GM18517 (cell line): ENCODE measurements at regions not wholly inside any gene's neighbourhood (a gene's known extent, or its start where the extent isn't known, plus 50 kb on each side); places are given as distances from the start of the nearest gene placed in this dataset.

Experiments used
- ATAC-seq: cut with Tn5 transposase; IDR thresholded peaks from one replicate; pipeline ENCODE4 v1.9.1; 2021; ENCODE audit warnings: mild to moderate bottlenecking, moderate library complexity; ENCODE audit not compliant: unreplicated experiment

- ATAC-seq = no peak
These were observed 143.4 kb upstream of the IER5L start for GRCh38 chr9:129321286-129322021.

- ATAC-seq = no peak
These were observed 142.7 kb upstream of the IER5L start for GRCh38 chr9:129320575-129321285.

GRCh38 chr9:129319938-129320481 is 141.9 kb upstream of the IER5L start:
- no peak for ATAC-seq

- ATAC-seq = no peak
These were observed 141.2 kb upstream of the IER5L start for GRCh38 chr9:129319076-129319937.

- no peak for ATAC-seq
These were observed 140.3 kb upstream of the IER5L start for GRCh38 chr9:129318121-129319075.

GRCh38 chr9:129317179-129318011 is 139.3 kb upstream of the IER5L start:
- ATAC-seq = no peak

GRCh38 chr9:129316281-129317030 is 138.4 kb upstream of the IER5L start:
- ATAC-seq = no peak

- no peak for ATAC-seq
These were observed 135.4 kb upstream of the IER5L start for GRCh38 chr9:129313331-129313955.

- no peak for ATAC-seq
These were observed 134.4 kb upstream of the IER5L start for GRCh38 chr9:129312251-129313122.

- no peak for ATAC-seq
These were observed 133.6 kb upstream of the IER5L start for GRCh38 chr9:129311643-129312042.

- ATAC-seq = no peak
These were observed 132.7 kb upstream of the IER5L start for GRCh38 chr9:129310666-129311350.

GRCh38 chr9:129309906-129310305 is 131.8 kb upstream of the IER5L start:
- no peak for ATAC-seq

- no peak for ATAC-seq
These were observed 131.0 kb upstream of the IER5L start for GRCh38 chr9:129309041-129309430.

GRCh38 chr9:129307227-129307970 is 129.3 kb upstream of the IER5L start:
- ATAC-seq = no peak

GRCh38 chr9:129306318-129306973 is 128.4 kb upstream of the IER5L start:
- ATAC-seq = no peak
